Effector memory CD8-positive, alpha-beta T cell (primary cell): ENCODE measurements at regions not wholly inside any gene's neighbourhood (a gene's known extent, or its start where the extent isn't known, plus 50 kb on each side); places are given as distances from the start of the nearest gene placed in this dataset.

Experiments
- ATAC-seq: fragments of 150-1000 bp; cut with Tn5 transposase; replicated peaks from 2 replicates; pipeline ENCODE4 v1.10.0; 2021; ENCODE audit warnings: mild to moderate bottlenecking, moderate library complexity
- DNase-seq, 3 experiments: peaks; one replicate each; pipeline ENCODE4 v3.0.0; 2021
- H3K27ac Mint-ChIP-seq, 2 donors: one replicate each; pipeline ENCODE4 v1.8.0; 2022; ENCODE audit warnings: mild to moderate bottlenecking in 2 of 2, mixed read lengths in 2 of 2, moderate library complexity in 2 of 2
- H3K27me3 Mint-ChIP-seq, 2 donors: one replicate each; pipeline ENCODE4 v1.8.0; 2022; ENCODE audit warnings: mixed read lengths in 2 of 2
- H3K36me3 Mint-ChIP-seq: one replicate; pipeline ENCODE4 v1.8.0; 2022; ENCODE audit warnings: mild to moderate bottlenecking, moderate library complexity, mixed read lengths; ENCODE audit not compliant: insufficient read depth
- H3K4me1 Mint-ChIP-seq, 2 donors: one replicate each; pipeline ENCODE4 v1.8.0; 2022; ENCODE audit warnings: low read depth in 2 of 2, mixed read lengths in 2 of 2
- H3K4me3 Mint-ChIP-seq, 2 donors: one replicate each; pipeline ENCODE4 v1.8.0; 2022; ENCODE audit warnings: mild to moderate bottlenecking in 2 of 2, mixed read lengths in 2 of 2, moderate library complexity in 2 of 2
- H3K9me3 Mint-ChIP-seq, 2 donors: one replicate each; pipeline ENCODE4 v1.8.0; 2022; ENCODE audit warnings: mixed read lengths in 2 of 2

- H3K9me3 Mint-ChIP-seq = no peaks in the 10 kb centered on the region
- no peaks in the 10 kb centered on the region for H3K27me3 Mint-ChIP-seq
- H3K4me3 Mint-ChIP-seq = no peak overlapping the region
- DNase-seq (no peak), ATAC-seq (no peak)
- H3K4me1 Mint-ChIP-seq = no peaks in the 10 kb centered on the region
- no peak overlapping the region for H3K27ac Mint-ChIP-seq
- H3K36me3 Mint-ChIP-seq = no peaks in the 10 kb centered on the region
These were observed 53.1 kb upstream of the STK39 start for GRCh38 chr2:168300460-168300859.

GRCh38 chr2:168304024-168304681 is 56.8 kb upstream of the STK39 start:
- DNase-seq = no peak
- Mint-ChIP-seq H3K9me3 (peaks cover 2 to 11% of the 10 kb centered on the region in 2 donors), H3K27me3 (no peaks in the 10 kb centered on the region), H3K36me3 (no peaks in the 10 kb centered on the region), H3K4me1 (no peaks in the 10 kb centered on the region), H3K27ac (no peak overlapping the region), H3K4me3 (no peak overlapping the region)
- no peak for ATAC-seq

GRCh38 chr2:168307379-168307778 is 60.0 kb upstream of the STK39 start:
- no peak for DNase-seq
- H3K27ac Mint-ChIP-seq = no peak overlapping the region
- peaks cover 0 to 8% of the 10 kb centered on the region in 2 donors for H3K27me3 Mint-ChIP-seq
- ATAC-seq = no peak
- peaks cover 2% of the 10 kb centered on the region for H3K36me3 Mint-ChIP-seq
- H3K4me1 Mint-ChIP-seq = no peaks in the 10 kb centered on the region
- peaks cover 2 to 11% of the 10 kb centered on the region in 2 donors for H3K9me3 Mint-ChIP-seq
- no peak overlapping the region for H3K4me3 Mint-ChIP-seq

GRCh38 chr2:168310580-168310979 is 63.2 kb upstream of the STK39 start:
- no peak overlapping the region for H3K4me3 Mint-ChIP-seq
- peaks cover 0 to 8% of the 10 kb centered on the region in 2 donors for H3K27me3 Mint-ChIP-seq
- DNase-seq = no peak
- H3K27ac Mint-ChIP-seq = no peak overlapping the region
- peaks cover 2% of the 10 kb centered on the region for H3K36me3 Mint-ChIP-seq
- ATAC-seq = no peak
- H3K9me3 Mint-ChIP-seq = peaks cover 2 to 11% of the 10 kb centered on the region in 2 donors
- no peaks in the 10 kb centered on the region for H3K4me1 Mint-ChIP-seq

GRCh38 chr2:168311261-168311910 is 64.0 kb upstream of the STK39 start:
- H3K27me3 Mint-ChIP-seq = peaks cover 0 to 8% of the 10 kb centered on the region in 2 donors
- H3K4me1 Mint-ChIP-seq = no peaks in the 10 kb centered on the region
- DNase-seq = no peak
- peaks cover 2% of the 10 kb centered on the region for H3K36me3 Mint-ChIP-seq
- H3K9me3 Mint-ChIP-seq = peaks cover 2 to 11% of the 10 kb centered on the region in 2 donors
- H3K27ac Mint-ChIP-seq = no peak overlapping the region
- no peak overlapping the region for H3K4me3 Mint-ChIP-seq
- no peak for ATAC-seq

- H3K27ac Mint-ChIP-seq = no peak overlapping the region
- ATAC-seq (no peak), DNase-seq (no peak)
- H3K36me3 Mint-ChIP-seq = peaks cover 2% of the 10 kb centered on the region
- H3K9me3 Mint-ChIP-seq = peaks cover 2 to 7% of the 10 kb centered on the region in 2 donors
- no peaks in the 10 kb centered on the region for H3K4me1 Mint-ChIP-seq
- H3K4me3 Mint-ChIP-seq = no peak overlapping the region
- peaks cover 0 to 8% of the 10 kb centered on the region in 2 donors for H3K27me3 Mint-ChIP-seq
These were observed 64.8 kb upstream of the STK39 start for GRCh38 chr2:168312036-168312822.

- H3K4me1 Mint-ChIP-seq = no peaks in the 10 kb centered on the region
- ATAC-seq (no peak), DNase-seq (no peak)
- H3K36me3 Mint-ChIP-seq = peaks cover 2% of the 10 kb centered on the region
- H3K27me3 Mint-ChIP-seq = peaks cover 0 to 8% of the 10 kb centered on the region in 2 donors
- H3K27ac Mint-ChIP-seq = no peak overlapping the region
- H3K9me3 Mint-ChIP-seq = no peaks in the 10 kb centered on the region
- H3K4me3 Mint-ChIP-seq = no peak overlapping the region
These were observed 66.8 kb upstream of the STK39 start for GRCh38 chr2:168314236-168314635.

- ATAC-seq = no peak
- Mint-ChIP-seq H3K9me3 (no peaks in the 10 kb centered on the region), H3K27ac (no peak overlapping the region), H3K4me1 (no peaks in the 10 kb centered on the region), H3K27me3 (no peaks in the 10 kb centered on the region), H3K36me3 (no peaks in the 10 kb centered on the region), H3K4me3 (no peak overlapping the region)
- no peak for DNase-seq
These were observed 68.1 kb upstream of the STK39 start for GRCh38 chr2:168315331-168316072.

GRCh38 chr2:168316073-168316440 is 68.7 kb upstream of the STK39 start:
- ATAC-seq = no peak
- no peak for DNase-seq
- no peak overlapping the region for H3K27ac Mint-ChIP-seq
- H3K4me1 Mint-ChIP-seq = no peaks in the 10 kb centered on the region
- no peaks in the 10 kb centered on the region for H3K27me3 Mint-ChIP-seq
- no peak overlapping the region for H3K4me3 Mint-ChIP-seq
- no peaks in the 10 kb centered on the region for H3K9me3 Mint-ChIP-seq
- no peaks in the 10 kb centered on the region for H3K36me3 Mint-ChIP-seq

- H3K9me3 Mint-ChIP-seq = no peaks in the 10 kb centered on the region
- H3K27me3 Mint-ChIP-seq = peaks cover 4 to 5% of the 10 kb centered on the region in 2 donors
- no peaks in the 10 kb centered on the region for H3K4me1 Mint-ChIP-seq
- H3K36me3 Mint-ChIP-seq = no peaks in the 10 kb centered on the region
- ATAC-seq (no peak), DNase-seq (no peak)
- H3K4me3 Mint-ChIP-seq = no peak overlapping the region
- H3K27ac Mint-ChIP-seq = no peak overlapping the region
These were observed 69.9 kb upstream of the STK39 start for GRCh38 chr2:168317282-168317681.

- H3K27ac Mint-ChIP-seq = no peak overlapping the region
- H3K27me3 Mint-ChIP-seq = peaks cover 27 to 35% of the 10 kb centered on the region in 2 donors
- ATAC-seq (no peak), DNase-seq (no peak)
- H3K4me3 Mint-ChIP-seq = no peak overlapping the region
- H3K9me3 Mint-ChIP-seq = no peaks in the 10 kb centered on the region
- H3K4me1 Mint-ChIP-seq = no peaks in the 10 kb centered on the region
- no peaks in the 10 kb centered on the region for H3K36me3 Mint-ChIP-seq
These were observed 72.9 kb upstream of the STK39 start for GRCh38 chr2:168320267-168320666.

GRCh38 chr2:168322325-168323007 is 75.1 kb upstream of the STK39 start:
- no peaks in the 10 kb centered on the region for H3K4me1 Mint-ChIP-seq
- no peak overlapping the region for H3K4me3 Mint-ChIP-seq
- DNase-seq (no peak), ATAC-seq (no peak)
- no peaks in the 10 kb centered on the region for H3K36me3 Mint-ChIP-seq
- peaks cover 27 to 38% of the 10 kb centered on the region in 2 donors for H3K27me3 Mint-ChIP-seq
- H3K27ac Mint-ChIP-seq = no peak overlapping the region
- no peaks in the 10 kb centered on the region for H3K9me3 Mint-ChIP-seq

- no peaks in the 10 kb centered on the region for H3K4me1 Mint-ChIP-seq
- no peaks in the 10 kb centered on the region for H3K36me3 Mint-ChIP-seq
- ATAC-seq (no peak), DNase-seq (no peak)
- peaks cover 27 to 38% of the 10 kb centered on the region in 2 donors for H3K27me3 Mint-ChIP-seq
- H3K27ac Mint-ChIP-seq = no peak overlapping the region
- H3K4me3 Mint-ChIP-seq = no peak overlapping the region
- H3K9me3 Mint-ChIP-seq = no peaks in the 10 kb centered on the region
These were observed 76.2 kb upstream of the STK39 start for GRCh38 chr2:168323529-168324021.
